Lower leg skin (tissue), 4 donors: ENCODE measurements at regions not wholly inside any gene's neighbourhood (a gene's known extent, or its start where the extent isn't known, plus 50 kb on each side); places are given as distances from the start of the nearest gene placed in this dataset.

Experiments
- DNase-seq, 2 donors: peaks; one replicate each; pipeline ENCODE4 v3.0.0-alpha.2; 2019; ENCODE audit warnings: low spot score in 2 of 2
- H3K4me3 ChIP-seq: fragments of 200-600 bp; sonication (generic); 2 replicates; pipeline ENCODE4 v1.5.1; 2017; ENCODE audit warnings: mild to moderate bottlenecking, low read depth; ENCODE audit not compliant: poor library complexity, severe bottlenecking
- POLR2A ChIP-seq, 2 donors: fragments of 450-650 bp; IDR thresholded peaks; one replicate each; pipeline ENCODE4 v1.6.1; 2016 to 2017; ENCODE audit warnings: antibody characterized with exemption in 2 of 2, mild to moderate bottlenecking in 1 of 2, moderate library complexity in 1 of 2
- WGBS, 2 donors: methylation state at CpG; one replicate each; pipeline ENCODE4 v1.1.5; 2018; 5-methylcytosine and 5-hydroxymethylcytosine counted together
- intact Hi-C: fragments of 100-400 bp; cut with DNase I; formaldehyde crosslinking; loops from one replicate; pipeline ENCODE4 v1.15.0; 2023; ENCODE audit warnings: low total_unique reads
- TF ChIP-seq, protein P1 (sequence below), 3 donors: fragments of 450-650 bp; IDR thresholded peaks; one replicate each; pipeline ENCODE4 v1.5.1; 2016; ENCODE audit warnings: antibody characterized with exemption in 3 of 3, mild to moderate bottlenecking in 3 of 3, moderate library complexity in 2 of 3

DNA sequence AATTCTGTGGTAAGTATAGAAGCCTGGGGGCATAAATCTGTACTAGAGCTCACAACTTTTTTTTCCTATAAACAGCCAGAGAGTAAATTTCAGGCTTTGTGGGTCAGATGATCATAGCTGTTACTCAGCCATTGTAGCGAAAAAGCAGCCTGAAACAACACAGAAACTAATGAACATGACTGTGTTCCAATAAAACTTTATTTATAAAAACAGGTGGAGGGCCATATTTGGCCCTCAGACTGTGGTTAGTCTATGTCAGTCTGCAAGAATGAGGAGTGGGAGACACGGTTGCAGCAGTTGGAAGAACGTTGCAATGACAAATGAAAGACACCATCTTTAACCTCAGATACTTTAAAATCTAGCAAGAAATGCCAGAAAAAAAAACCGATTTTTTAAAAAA is 389.6 kb upstream of the PRKCQ start:
- intact Hi-C loops, result no loop called here
- no peak for DNase-seq
- no peak overlapping the region for H3K4me3 ChIP-seq
- WGBS, 2 donors, result 69 to 85% methylated on average over 4 of the region's 4 CpGs
- TF ChIP-seq POLR2A (IDR thresholded peaks at IDR 0.05), result no peak

DNA sequence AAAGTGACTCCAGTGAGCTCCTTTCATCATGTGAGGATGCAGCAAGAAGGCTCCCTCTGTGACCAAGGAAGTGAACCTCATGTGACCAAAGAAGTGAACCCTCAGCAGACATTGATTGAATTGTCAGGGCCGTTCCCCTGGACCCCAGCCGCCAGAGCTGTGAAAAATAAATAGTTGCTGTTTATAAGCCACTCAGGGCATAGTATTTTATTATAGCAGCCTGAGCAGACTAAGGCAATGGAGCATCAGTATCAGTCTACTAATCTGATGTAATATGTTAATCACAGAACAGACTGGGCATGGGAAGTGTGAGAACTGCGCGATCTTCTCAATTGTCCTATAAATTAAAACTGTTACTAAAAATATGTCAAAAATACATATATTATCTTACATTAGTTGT is 384.5 kb upstream of the PRKCQ start:
- intact Hi-C loops, result no loop called here
- WGBS, 2 donors, result 62 to 90% methylated on average over 4 of the region's 4 CpGs
- TF ChIP-seq POLR2A (IDR thresholded peaks at IDR 0.05), result no peak
- TF ChIP-seq, protein P1, sequence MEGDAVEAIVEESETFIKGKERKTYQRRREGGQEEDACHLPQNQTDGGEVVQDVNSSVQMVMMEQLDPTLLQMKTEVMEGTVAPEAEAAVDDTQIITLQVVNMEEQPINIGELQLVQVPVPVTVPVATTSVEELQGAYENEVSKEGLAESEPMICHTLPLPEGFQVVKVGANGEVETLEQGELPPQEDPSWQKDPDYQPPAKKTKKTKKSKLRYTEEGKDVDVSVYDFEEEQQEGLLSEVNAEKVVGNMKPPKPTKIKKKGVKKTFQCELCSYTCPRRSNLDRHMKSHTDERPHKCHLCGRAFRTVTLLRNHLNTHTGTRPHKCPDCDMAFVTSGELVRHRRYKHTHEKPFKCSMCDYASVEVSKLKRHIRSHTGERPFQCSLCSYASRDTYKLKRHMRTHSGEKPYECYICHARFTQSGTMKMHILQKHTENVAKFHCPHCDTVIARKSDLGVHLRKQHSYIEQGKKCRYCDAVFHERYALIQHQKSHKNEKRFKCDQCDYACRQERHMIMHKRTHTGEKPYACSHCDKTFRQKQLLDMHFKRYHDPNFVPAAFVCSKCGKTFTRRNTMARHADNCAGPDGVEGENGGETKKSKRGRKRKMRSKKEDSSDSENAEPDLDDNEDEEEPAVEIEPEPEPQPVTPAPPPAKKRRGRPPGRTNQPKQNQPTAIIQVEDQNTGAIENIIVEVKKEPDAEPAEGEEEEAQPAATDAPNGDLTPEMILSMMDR (IDR thresholded peaks at IDR 0.05), result no peak
- no peak for DNase-seq
- no peak overlapping the region for H3K4me3 ChIP-seq

DNA sequence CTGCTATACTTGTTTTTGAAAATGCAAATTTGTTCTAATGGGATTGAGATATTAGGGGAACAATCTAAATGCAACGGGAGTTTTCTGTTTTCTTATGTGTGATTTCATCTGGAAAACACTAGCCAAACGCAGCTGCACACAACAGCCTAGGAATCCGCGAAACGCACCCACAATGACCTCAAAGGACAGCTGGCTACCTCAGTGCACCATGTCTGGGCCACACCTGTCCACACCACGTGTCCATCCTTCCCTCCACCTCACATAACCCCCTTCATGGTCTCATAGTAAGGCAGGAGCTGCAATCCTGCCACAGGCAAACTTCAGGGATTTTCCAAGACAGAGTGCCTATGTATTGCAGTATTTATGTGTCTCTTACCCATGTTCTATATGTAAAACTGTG is 382.5 kb upstream of the PRKCQ start:
- no peak for DNase-seq
- intact Hi-C loops, result no loop called here
- WGBS, 2 donors, result 74 to 81% methylated on average over 6 of the region's 6 CpGs
- no peak overlapping the region for H3K4me3 ChIP-seq
- TF ChIP-seq POLR2A (IDR thresholded peaks at IDR 0.05), result no peak
- TF ChIP-seq, protein P1 (IDR thresholded peaks at IDR 0.05), result no peak

DNA sequence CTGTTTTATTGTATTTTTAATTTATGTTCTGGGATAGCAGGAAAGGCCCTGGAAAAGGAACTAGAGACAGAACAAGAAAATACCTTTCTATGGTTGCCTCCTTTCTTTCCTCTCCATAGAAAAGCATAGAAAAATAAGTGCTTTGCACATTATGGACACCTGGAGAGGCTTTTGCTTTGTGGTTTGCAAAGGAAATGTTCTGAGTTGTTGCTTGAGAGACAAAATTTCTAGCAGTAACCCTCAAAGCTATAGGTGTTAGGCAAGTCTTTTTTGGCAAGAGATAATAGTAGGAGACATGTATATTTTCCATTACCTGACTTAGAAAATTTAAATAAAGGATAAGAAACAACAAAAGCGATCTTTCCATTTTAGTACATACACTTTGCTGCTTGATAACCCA is 378.6 kb upstream of the PRKCQ start:
- WGBS, 2 donors, result 83 to 98% methylated on average over 1 of the region's 1 CpG
- intact Hi-C loops, result no loop called here
- no peak overlapping the region for H3K4me3 ChIP-seq
- TF ChIP-seq, protein P1 (IDR thresholded peaks at IDR 0.05), result no peak
- no peak for TF ChIP-seq POLR2A (IDR thresholded peaks at IDR 0.05)
- no peak for DNase-seq

DNA sequence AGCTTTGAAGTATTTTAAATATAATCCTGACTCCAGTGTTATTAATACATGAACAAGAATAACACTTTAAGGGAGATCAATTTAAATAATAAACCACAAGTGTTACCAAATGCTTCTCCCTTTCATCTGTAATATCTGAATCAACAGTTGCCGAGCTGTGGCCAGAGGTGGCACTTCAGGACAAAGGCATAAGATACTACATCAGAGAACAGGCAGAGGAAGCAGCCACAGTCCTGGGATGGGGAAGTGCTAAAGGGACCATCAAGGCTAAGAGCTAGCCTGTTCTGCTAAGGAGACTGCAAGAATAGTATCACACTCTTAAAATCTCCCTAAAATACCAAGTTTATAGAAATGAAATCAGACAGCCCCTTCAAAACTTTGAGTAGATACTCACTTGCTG is 378.2 kb upstream of the PRKCQ start:
- TF ChIP-seq, protein P1 (IDR thresholded peaks at IDR 0.05), result no peak
- TF ChIP-seq POLR2A (IDR thresholded peaks at IDR 0.05), result no peak
- 12 to 43% methylated on average over 1 of the region's 1 CpG for WGBS, 2 donors
- intact Hi-C loops, result no loop called here
- no peak overlapping the region for H3K4me3 ChIP-seq
- DNase-seq, result no peak

DNA sequence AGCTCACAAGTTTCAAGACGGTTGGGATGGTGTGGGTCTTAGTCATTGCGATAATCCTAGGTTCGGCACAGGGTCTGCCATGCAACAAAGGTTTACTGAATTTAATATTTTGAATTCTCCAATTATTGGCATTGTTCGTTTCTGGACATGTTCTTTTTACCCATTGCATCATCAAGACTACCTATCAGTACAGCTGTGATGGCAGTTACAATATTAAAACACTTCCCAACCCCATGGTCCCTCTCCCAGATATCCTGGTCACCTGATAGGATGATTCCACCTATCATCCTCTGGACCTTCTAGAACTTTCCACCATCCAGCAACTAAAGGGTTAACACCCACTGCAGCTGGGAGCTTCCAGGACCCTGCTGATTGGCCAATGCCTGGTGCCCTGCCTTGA is 377.8 kb upstream of the PRKCQ start:
- intact Hi-C loops, result no loop called here
- whole genome bisulfite sequencing, 2 donors, result 63 to 92% methylated on average over 4 of the region's 4 CpGs
- no peak overlapping the region for H3K4me3 ChIP-seq
- no peak for DNase-seq
- no peak for TF ChIP-seq POLR2A (IDR thresholded peaks at IDR 0.05)
- TF ChIP-seq, protein P1 (IDR thresholded peaks at IDR 0.05), result no peak
